Loucy (cell line): ENCODE measurements at regions not wholly inside any gene's neighbourhood (a gene's known extent, or its start where the extent isn't known, plus 50 kb on each side); places are given as distances from the start of the nearest gene placed in this dataset.

ENCODE experiments used
- H2AFZ ChIP-seq: fragments of 200-600 bp; sonication (generic); 2 replicates; pipeline ENCODE4 v1.6.0; 2016; ENCODE audit warnings: antibody characterized with exemption, mild to moderate bottlenecking, low read length, moderate library complexity
- H3F3A ChIP-seq: fragments of 200-600 bp; 2 replicates; pipeline ENCODE4 v1.6.0; 2016; ENCODE audit warnings: antibody characterized with exemption, low read depth, mild to moderate bottlenecking
- H3K27me3 ChIP-seq: fragments of 200-600 bp; sonication (generic); 2 replicates; pipeline ENCODE4 v1.6.1; 2014; ENCODE audit warnings: low read length, mild to moderate bottlenecking; ENCODE audit not compliant: insufficient read depth, poor library complexity, severe bottlenecking
- H3K36me3 ChIP-seq: fragments of 200-600 bp; sonication (generic); 2 replicates; pipeline ENCODE4 v1.6.1; 2016; ENCODE audit warnings: low read length; ENCODE audit not compliant: insufficient read depth
- H3K4me1 ChIP-seq: fragments of 200-600 bp; sonication (generic); 2 replicates; pipeline ENCODE4 v1.5.1; 2014; ENCODE audit warnings: low read length, mild to moderate bottlenecking; ENCODE audit not compliant: insufficient read depth, poor library complexity, severe bottlenecking
- H3K4me2 ChIP-seq: fragments of 200-600 bp; sonication (generic); 2 replicates; pipeline ENCODE4 v1.6.0; 2014; ENCODE audit warnings: antibody characterized with exemption, low read length, low read depth, mild to moderate bottlenecking; ENCODE audit not compliant: poor library complexity, severe bottlenecking
- H3K4me3 ChIP-seq: fragments of 200-600 bp; sonication (generic); 2 replicates; pipeline ENCODE4 v1.5.1; 2014; ENCODE audit warnings: low read length, mild to moderate bottlenecking, mixed read lengths; ENCODE audit not compliant: poor library complexity, severe bottlenecking
- H3K79me2 ChIP-seq: fragments of 200-600 bp; sonication (generic); 2 replicates; pipeline ENCODE4 v1.6.1; 2014; ENCODE audit warnings: low read length; ENCODE audit not compliant: insufficient read depth
- H3K9ac ChIP-seq: fragments of 200-600 bp; sonication (generic); 2 replicates; pipeline ENCODE4 v1.6.0; 2014; ENCODE audit warnings: mild to moderate bottlenecking, low read depth, low read length, moderate library complexity; ENCODE audit not compliant: poor library complexity, severe bottlenecking
- H3K9me2 ChIP-seq: fragments of 200-600 bp; sonication (generic); replicated peaks from 2 replicates; pipeline ENCODE4 v1.6.1; 2016; ENCODE audit warnings: low read depth, low read length, mixed read lengths
- H3K9me3 ChIP-seq: fragments of 200-600 bp; sonication (generic); 2 replicates; pipeline ENCODE4 v1.6.1; 2014; ENCODE audit warnings: mild to moderate bottlenecking, antibody characterized with exemption, low read length, low read depth; ENCODE audit not compliant: insufficient read depth
- H4K20me1 ChIP-seq: fragments of 200-600 bp; sonication (generic); 2 replicates; pipeline ENCODE4 v1.6.0; 2014; ENCODE audit warnings: antibody characterized with exemption, low read length, mild to moderate bottlenecking; ENCODE audit not compliant: insufficient read depth, poor library complexity, severe bottlenecking
- CTCF ChIP-seq: fragments of 200-600 bp; sonication (generic); conservative IDR thresholded peaks from 2 replicates; pipeline ENCODE4 v1.5.1; 2014; ENCODE audit warnings: mild to moderate bottlenecking, antibody characterized with exemption, low read length
- EZH2phosphoT487 ChIP-seq: fragments of 200-600 bp; IDR thresholded peaks from 2 replicates; pipeline ENCODE4 v1.6.1; 2018; ENCODE audit warnings: antibody characterized with exemption, mild to moderate bottlenecking, moderate library complexity, borderline replicate concordance

GRCh38 chr12:89181271-89181920 is 170.9 kb downstream of the DUSP6 start:
- Histone ChIP-seq H3K9me2 (no peaks in the 10 kb centered on the region), H3K4me1 (peaks cover 22% of the 10 kb centered on the region), H3K36me3 (no peaks in the 10 kb centered on the region), H3K79me2 (no peaks in the 10 kb centered on the region), H3K4me2 (peak overlapping the region; percentile 27), H3F3A (no peaks in the 10 kb centered on the region), H2AFZ (0 out of 2 replicates have a peak overlapping the region, but pooled peaks have one; percentile 42), H3K27me3 (no peaks in the 10 kb centered on the region), H3K9ac (no peak overlapping the region), H3K4me3 (no peak overlapping the region), H4K20me1 (no peaks in the 10 kb centered on the region), H3K9me3 (no peaks in the 10 kb centered on the region)
- TF ChIP-seq CTCF (no peak), EZH2phosphoT487 (no peak)

- no peak for TF ChIP-seq CTCF
- no peak for TF ChIP-seq EZH2phosphoT487
- Histone ChIP-seq H3K9me3 (no peaks in the 10 kb centered on the region), H3K4me3 (no peak overlapping the region), H3K4me2 (peak overlapping the region; percentile 27), H2AFZ (peak overlapping the region; percentile 42; the same call in 1 of the 2 replicates), H3K4me1 (peaks cover 22% of the 10 kb centered on the region), H3F3A (no peaks in the 10 kb centered on the region), H3K9me2 (no peaks in the 10 kb centered on the region), H3K79me2 (no peaks in the 10 kb centered on the region), H3K27me3 (no peaks in the 10 kb centered on the region), H4K20me1 (no peaks in the 10 kb centered on the region), H3K36me3 (no peaks in the 10 kb centered on the region), H3K9ac (no peak overlapping the region)
Observed at GRCh38 chr12:89180496-89180895, 171.8 kb downstream of the DUSP6 start.

- H4K20me1 ChIP-seq: no peaks in the 10 kb centered on the region
- no peaks in the 10 kb centered on the region for H3F3A ChIP-seq
- no peak overlapping the region for H2AFZ ChIP-seq
- no peak overlapping the region for H3K9ac ChIP-seq
- H3K9me2 ChIP-seq: no peaks in the 10 kb centered on the region
- no peaks in the 10 kb centered on the region for H3K79me2 ChIP-seq
- TF ChIP-seq CTCF (no peak), EZH2phosphoT487 (no peak)
- no peaks in the 10 kb centered on the region for H3K9me3 ChIP-seq
- no peaks in the 10 kb centered on the region for H3K36me3 ChIP-seq
- H3K4me3 ChIP-seq: no peak overlapping the region
- H3K4me2 ChIP-seq: no peak overlapping the region
- peaks cover 22% of the 10 kb centered on the region for H3K4me1 ChIP-seq
- H3K27me3 ChIP-seq: no peaks in the 10 kb centered on the region
Observed at GRCh38 chr12:89179983-89180382, 172.3 kb downstream of the DUSP6 start.
